Ramos (cell line): ENCODE measurements at regions not wholly inside any gene's neighbourhood (a gene's known extent, or its start where the extent isn't known, plus 50 kb on each side); places are given as distances from the start of the nearest gene placed in this dataset.
"Not testable (repeated sequence)": the region's sequence is repeated elsewhere in the genome, so short reads cannot be mapped to it uniquely, and the experiment has no call there.

Source experiments
- in situ Hi-C: fragments of 300-500 bp; cut with MboI; formaldehyde crosslinking; loops from one replicate; pipeline ENCODE4 v1.14.3; 2022; ENCODE audit warnings: low sequenced_read_pairs; ENCODE audit not compliant: unreplicated experiment

- in situ Hi-C loops, result no loop called here
Observed at GRCh38 chr10:78205457-78206016, 171.9 kb downstream of the RPS24 start.

DNA sequence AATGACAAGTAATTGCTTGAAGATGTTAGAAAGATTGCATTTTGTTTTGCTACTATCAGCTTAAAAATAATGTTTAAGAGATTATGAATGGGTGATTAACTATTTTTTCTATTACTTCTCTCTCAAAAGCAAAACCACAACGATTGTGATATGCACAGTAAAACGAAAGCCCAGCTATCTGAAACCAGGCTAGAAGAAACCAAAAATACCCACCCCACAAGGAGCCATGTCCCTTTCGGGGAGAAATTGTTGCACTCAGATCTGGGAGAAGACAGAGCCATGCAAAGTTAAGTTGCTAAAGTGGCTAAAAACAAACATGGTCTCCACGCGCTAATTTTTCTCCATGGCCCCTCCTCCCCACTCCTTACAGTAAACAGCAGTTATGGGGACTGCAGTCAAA, 173.6 kb downstream of the RPS24 start:
- in situ Hi-C loops, result no loop called here

GRCh38 chr10:78207776-78208175, 174.1 kb downstream of the RPS24 start:
- in situ Hi-C loops, result no loop called here

GRCh38 chr10:78209970-78210369, 176.3 kb downstream of the RPS24 start:
- in situ Hi-C loops, result no loop called here

- in situ Hi-C loops, result no loop called here
Observed at GRCh38 chr10:78210548-78210947, 176.9 kb downstream of the RPS24 start.

DNA sequence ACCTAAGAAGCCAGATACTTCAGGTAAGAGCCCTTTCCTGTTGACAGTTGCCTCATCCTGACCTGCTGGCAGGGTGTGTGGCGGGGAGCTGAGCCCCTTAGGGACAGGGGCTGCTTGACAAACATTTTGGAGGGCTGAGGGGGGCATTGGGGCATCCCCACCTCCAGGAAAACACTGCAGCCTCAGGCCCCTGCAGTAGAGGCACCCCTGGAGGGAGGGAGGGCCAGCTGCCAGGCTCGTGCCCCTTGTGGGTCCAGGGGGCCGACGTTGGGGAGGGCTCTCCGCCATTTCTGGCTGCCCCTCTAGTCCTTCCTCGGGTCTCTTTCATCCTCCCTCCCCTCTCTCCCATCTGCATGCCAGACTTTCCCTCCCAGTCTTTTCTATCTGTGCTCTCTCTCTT, 177.3 kb downstream of the RPS24 start:
- in situ Hi-C loops, result no loop called here

GRCh38 chr10:78211561-78212051, 177.9 kb downstream of the RPS24 start:
- in situ Hi-C loops, result no loop called here

- in situ Hi-C loops, result no loop called here
Observed at GRCh38 chr10:78212060-78212785, 178.6 kb downstream of the RPS24 start.

DNA sequence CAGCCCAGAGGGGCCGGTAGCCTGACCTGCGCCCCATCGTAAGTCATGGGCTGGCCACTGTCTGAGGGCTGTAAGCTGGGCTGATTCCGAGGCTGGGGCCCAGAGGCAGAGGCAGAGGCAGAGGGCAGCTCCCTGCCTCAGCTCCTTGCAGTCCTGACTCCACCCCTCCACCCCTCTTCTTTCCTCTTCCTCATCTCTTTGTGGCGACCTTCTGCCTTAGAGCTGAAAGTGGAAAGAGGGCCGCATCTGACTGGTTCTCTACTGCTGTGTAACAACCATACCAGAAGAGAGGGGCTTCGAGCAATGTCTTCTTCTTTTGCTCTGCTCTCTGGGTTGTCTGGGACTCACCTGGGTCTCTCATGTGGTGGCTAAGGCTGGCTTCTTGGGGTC, 179.1 kb downstream of the RPS24 start:
- in situ Hi-C loops, result no loop called here

DNA sequence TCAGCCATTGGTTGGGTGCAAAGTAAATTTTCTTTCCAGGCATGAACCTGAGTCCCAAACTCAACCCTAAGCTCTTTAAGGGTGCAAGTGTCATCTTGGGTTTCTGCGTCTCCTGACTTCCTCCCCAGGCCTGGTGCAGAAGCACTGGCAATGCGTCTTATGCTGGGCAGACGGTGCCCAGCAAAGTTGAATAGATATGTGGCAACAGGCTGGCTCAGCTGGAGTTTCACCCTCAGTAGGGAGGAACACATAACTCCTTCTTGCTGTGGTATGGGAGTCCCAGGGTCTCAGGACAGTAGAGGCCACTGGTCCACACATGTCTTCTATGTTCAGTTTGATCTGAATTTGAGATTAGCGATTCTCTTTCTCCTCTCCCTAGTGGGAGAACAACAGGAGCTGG, 181.3 kb downstream of the RPS24 start:
- in situ Hi-C loops, result no loop called here

- in situ Hi-C loops, result no loop called here
Observed at GRCh38 chr10:78215645-78216044, 182.0 kb downstream of the RPS24 start.

- in situ Hi-C loops, result no loop called here
Observed at GRCh38 chr10:78217336-78217735, 183.7 kb downstream of the RPS24 start.

- in situ Hi-C loops, result no loop called here
Observed at GRCh38 chr10:78218798-78219490, 185.3 kb downstream of the RPS24 start.

GRCh38 chr10:78219568-78219967, 185.9 kb downstream of the RPS24 start:
- in situ Hi-C loops, result not testable (repeated sequence)

DNA sequence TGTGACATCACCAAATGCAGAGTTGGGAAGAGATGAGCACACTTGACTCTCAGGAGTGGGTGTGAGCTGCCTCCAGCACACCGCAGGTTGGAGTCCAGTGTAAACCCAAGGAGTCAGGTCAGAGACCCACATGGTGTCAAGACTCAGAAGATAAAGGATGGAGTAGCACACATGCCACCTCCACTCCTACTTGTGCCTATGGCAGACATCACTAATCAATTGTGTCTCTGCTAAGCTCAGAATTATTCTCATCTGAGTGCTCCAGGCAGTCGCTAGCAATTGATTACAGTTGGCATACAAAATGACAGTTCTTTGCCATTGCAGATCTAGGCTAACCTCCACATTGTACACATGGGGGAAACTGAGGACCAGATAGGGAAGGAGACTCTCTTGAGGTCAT, 187.1 kb downstream of the RPS24 start:
- in situ Hi-C loops, result no loop called here

GRCh38 chr10:78222096-78222790, 188.6 kb downstream of the RPS24 start:
- in situ Hi-C loops, result no loop called here

DNA sequence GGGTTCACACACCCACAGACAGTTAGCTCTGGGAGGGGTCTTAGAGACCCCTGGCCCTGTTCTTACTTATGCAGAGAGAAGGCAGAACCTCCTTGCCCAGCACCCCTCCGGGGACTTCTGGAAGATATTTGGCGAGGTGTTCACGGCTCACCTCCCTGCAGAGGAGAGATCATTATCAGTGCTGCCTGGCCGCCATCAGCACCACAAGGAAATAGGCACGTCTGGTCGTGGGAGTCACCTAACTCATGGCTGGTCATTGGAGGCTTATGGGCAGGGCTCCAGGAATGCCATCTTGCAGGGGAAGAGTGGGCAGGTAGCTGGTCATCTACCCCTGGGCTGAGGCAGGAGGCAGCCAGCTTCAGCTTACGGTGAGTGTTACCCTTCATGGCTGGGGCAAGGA, 189.4 kb downstream of the RPS24 start:
- in situ Hi-C loops, result no loop called here

DNA sequence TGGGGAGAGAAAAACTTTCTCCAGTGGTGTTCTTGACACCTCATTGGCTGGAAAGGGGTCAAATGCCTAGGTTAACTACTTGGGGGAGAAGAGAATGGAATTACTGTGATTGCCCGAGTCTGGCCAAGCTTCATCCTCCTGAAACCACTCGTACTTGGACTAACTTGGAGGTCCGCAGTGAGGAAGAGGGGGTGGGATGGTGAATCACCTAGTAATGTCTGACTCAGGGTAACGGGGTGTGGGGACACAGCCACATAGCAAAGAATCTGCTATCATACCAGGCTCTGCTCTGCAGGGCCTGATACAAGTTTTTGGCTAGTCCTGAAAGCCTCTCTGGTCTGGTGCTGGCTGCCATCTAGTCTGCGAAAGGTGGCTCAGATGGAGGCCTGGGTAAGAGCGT, 190.9 kb downstream of the RPS24 start:
- in situ Hi-C loops, result no loop called here

- in situ Hi-C loops, result no loop called here
Observed at GRCh38 chr10:78225594-78225993, 191.9 kb downstream of the RPS24 start.

- in situ Hi-C loops, result no loop called here
Observed at GRCh38 chr10:78229489-78229888, 195.8 kb downstream of the RPS24 start.
